ENCODE measurements at regions not wholly inside any gene's neighbourhood (a gene's known extent, or its start where the extent isn't known, plus 50 kb on each side); places are given as distances from the start of the nearest gene placed in this dataset.

- TF ChIP-seq ATF3 (IDR thresholded peaks at IDR 0.05; ENCODE audit: insufficient read depth, low read depth, low read length) = no peak
Observed at GRCh38 chr12:123050331-123050831, 69.9 kb downstream of the ARL6IP4 start (continued).
